HCT116 (cell line): ENCODE measurements at regions not wholly inside any gene's neighbourhood (a gene's known extent, or its start where the extent isn't known, plus 50 kb on each side); places are given as distances from the start of the nearest gene placed in this dataset.

ENCODE experiments used
- ATAC-seq: fragments of 200-7000 bp; cut with Tn5 transposase; 2 replicates; pipeline ENCODE4 v1.9.1; 2020; ENCODE audit warnings: mild to moderate bottlenecking, moderate library complexity
- BruUV-seq: library from RNA; stranded (reverse); fragments of 400-500 nt; replicated peaks from 2 replicates; lab custom pipeline; 2021; lab: Mats Ljungman, UMichigan
- CTCF ChIA-PET: fragments of 300-600 bp; sonication (Branson Sonifier 250); formaldehyde crosslinking; loops from one replicate; lab custom pipeline; 2021; ENCODE audit warnings: antibody characterized with exemption; lab: Charles Lee
- POLR2A ChIA-PET: fragments of 300-600, 350-600 bp; sonication (Branson Sonifier 250); formaldehyde crosslinking; loops from one replicate; lab custom pipeline; 2021; ENCODE audit warnings: antibody characterized with exemption; lab: Charles Lee
- RAD21 ChIA-PET, 2 experiments: fragments of 300-600 bp; sonication (Branson Sonifier 250); formaldehyde crosslinking; loops; one replicate each; lab custom pipeline; 2023; ENCODE audit warnings: low total read pairs in 2 of 2; ENCODE audit not compliant: uncharacterized antibody in 2 of 2, unreplicated experiment in 2 of 2, low non-redundant PET in 1 of 2; lab: Charles Lee
- DNase-seq: peaks from one replicate; pipeline ENCODE4 v3.0.0-alpha.2; 2010; ENCODE audit warnings: low read depth, low spot score
- H2AFZ ChIP-seq: fragments of 200-600 bp; shearing (Covaris generic), sonication (generic); 2 replicates; pipeline ENCODE4 v1.6.1; 2017; ENCODE audit warnings: low read depth, mixed run types, mixed read lengths, antibody characterized with exemption, low read length; ENCODE audit not compliant: poor library complexity, severe bottlenecking
- H3K27ac ChIP-seq: 2 replicates; pipeline ENCODE4 v1.5.1; 2012; ENCODE audit warnings: low read depth, low read length
- H3K27me3 ChIP-seq: fragments of 200-600 bp; sonication (generic); 2 replicates; pipeline ENCODE4 v1.6.1; 2016; ENCODE audit warnings: mixed run types, low read length, mixed read lengths; ENCODE audit not compliant: insufficient read depth
- H3K36me3 ChIP-seq, 2 experiments: fragments of 200-500 bp in 1 of 2; fragments of 200-600 bp in 1 of 2; sonication (Bioruptor generic) in 1 of 2; sonication (generic) in 1 of 2; 2 replicates each; pipeline versions ENCODE4 v1.5.1 to v1.6.1; 2014 to 2016; ENCODE audit warnings: low read length in 2 of 2, inconsistent platforms in 1 of 2, mixed read lengths in 1 of 2, mixed run types in 1 of 2; ENCODE audit not compliant: insufficient read depth in 2 of 2, control insufficient read depth in 1 of 2
- H3K4me1 ChIP-seq, 2 experiments: fragments of 200-600 bp in 1 of 2; sonication (generic) in 1 of 2; 2 replicates each; pipeline versions ENCODE4 v1.5.1 to v1.6.1; 2012 to 2017; ENCODE audit warnings: low read length in 2 of 2, inconsistent platforms in 1 of 2, mild to moderate bottlenecking in 1 of 2, mixed read lengths in 1 of 2, mixed run types in 1 of 2, moderate library complexity in 1 of 2; ENCODE audit not compliant: insufficient read depth in 2 of 2, control insufficient read depth in 1 of 2
- H3K4me2 ChIP-seq: fragments of 200-600 bp; sonication (generic); 2 replicates; pipeline ENCODE4 v1.6.1; 2017; ENCODE audit warnings: mixed run types, low read length, mixed read lengths
- H3K4me3 ChIP-seq, 2 experiments: fragments of 200-600 bp in 1 of 2; sonication (generic) in 1 of 2; replicated peaks in 1 of 2; 2 replicates each; pipeline ENCODE4 v1.5.1; 2011 to 2016; ENCODE audit warnings: low read length in 2 of 2, control low read depth in 1 of 2, low read depth in 1 of 2, mild to moderate bottlenecking in 1 of 2, mixed read lengths in 1 of 2, mixed run types in 1 of 2
- H3K79me2 ChIP-seq: fragments of 200-600 bp; sonication (generic); 2 replicates; pipeline ENCODE4 v1.6.1; 2017; ENCODE audit warnings: mild to moderate bottlenecking, mixed run types, low read length, moderate library complexity, mixed read lengths; ENCODE audit not compliant: insufficient read depth
- H3K9ac ChIP-seq: fragments of 200-600 bp; sonication (generic); 2 replicates; pipeline ENCODE4 v1.6.1; 2016; ENCODE audit warnings: low read length, mixed read lengths
- H3K9me2 ChIP-seq: fragments of 200-600 bp; sonication (generic), shearing (Covaris generic); 2 replicates; pipeline ENCODE4 v1.6.1; 2017; ENCODE audit warnings: mixed run types, mild to moderate bottlenecking, moderate library complexity; ENCODE audit not compliant: insufficient read depth
- H3K9me3 ChIP-seq, 2 experiments: fragments of 200-500 bp in 1 of 2; fragments of 200-600 bp in 1 of 2; sonication (Bioruptor generic) in 1 of 2; sonication (generic) in 1 of 2; 2 replicates each; pipeline ENCODE4 v1.6.1; 2014 to 2017; ENCODE audit warnings: low read length in 2 of 2, mixed read lengths in 2 of 2, inconsistent platforms in 1 of 2, low read depth in 1 of 2, mild to moderate bottlenecking in 1 of 2, mixed run types in 1 of 2, moderate library complexity in 1 of 2; ENCODE audit not compliant: control insufficient read depth in 1 of 2, insufficient read depth in 1 of 2
- H4K20me1 ChIP-seq: fragments of 200-600 bp; sonication (generic), shearing (Covaris generic); 2 replicates; pipeline ENCODE4 v1.6.1; 2017; ENCODE audit warnings: mixed run types, mild to moderate bottlenecking, moderate library complexity; ENCODE audit not compliant: insufficient read depth
- CBX3 ChIP-seq: IDR thresholded peaks from 2 replicates; pipeline ENCODE4 v1.6.1; 2012; ENCODE audit warnings: low read depth
- CEBPB ChIP-seq: IDR thresholded peaks from 2 replicates; pipeline ENCODE4 v1.6.1; 2012; ENCODE audit warnings: low read depth
- ELF1 ChIP-seq: IDR thresholded peaks from 2 replicates; pipeline ENCODE4 v1.6.1; 2012; ENCODE audit warnings: low read depth, borderline replicate concordance
- EZH2 ChIP-seq: fragments of 200-600 bp; sonication (generic); IDR thresholded peaks from 2 replicates; pipeline ENCODE4 v1.6.1; 2017; ENCODE audit warnings: antibody characterized with exemption, mixed run types
- EZH2phosphoT487 ChIP-seq: fragments of 200-600 bp; IDR thresholded peaks from 2 replicates; pipeline ENCODE4 v1.6.1; 2018; ENCODE audit warnings: antibody characterized with exemption, borderline replicate concordance
- JUND ChIP-seq: IDR thresholded peaks from 2 replicates; pipeline ENCODE4 v1.6.1; 2012
- POLR2A ChIP-seq: IDR thresholded peaks from 2 replicates; pipeline ENCODE4 v1.7.0; 2011; ENCODE audit warnings: borderline replicate concordance; ENCODE audit not compliant: insufficient read depth, insufficient read length; ENCODE audit errors: extremely low read depth
- RAD21 ChIP-seq: IDR thresholded peaks from 2 replicates; pipeline ENCODE4 v1.6.1; 2012; ENCODE audit warnings: low read depth, mild to moderate bottlenecking
- SIN3A ChIP-seq: IDR thresholded peaks from 2 replicates; pipeline ENCODE4 v1.6.1; 2012; ENCODE audit warnings: low read depth
- SRF ChIP-seq: IDR thresholded peaks from 2 replicates; pipeline ENCODE4 v1.6.1; 2012; ENCODE audit warnings: low read depth
- TCF7L2 ChIP-seq: IDR thresholded peaks from 2 replicates; pipeline ENCODE4 v1.7.0; 2011; ENCODE audit warnings: borderline replicate concordance, inconsistent platforms; ENCODE audit not compliant: insufficient read depth, insufficient read length; ENCODE audit errors: extremely low read depth
- YY1 ChIP-seq: IDR thresholded peaks from 2 replicates; pipeline ENCODE4 v1.6.1; 2011; ENCODE audit warnings: low read length, low read depth, moderate library complexity, mild to moderate bottlenecking; ENCODE audit not compliant: insufficient replicate concordance; ENCODE audit errors: extremely low read depth
- ZFX ChIP-seq: fragments of 450-650 bp; IDR thresholded peaks from 2 replicates; pipeline ENCODE4 v1.6.1; 2017
- intact Hi-C: fragments of 100-400 bp; cut with micrococcal nuclease; formaldehyde crosslinking; loops from 2 replicates; pipeline ENCODE4 v1.10.0; 2022
- TF ChIP-seq, protein P1 (sequence below): IDR thresholded peaks from 2 replicates; pipeline ENCODE4 v1.6.1; 2012
- TF ChIP-seq, protein P2 (sequence below): IDR thresholded peaks from 2 replicates; pipeline ENCODE4 v1.6.1; 2011; ENCODE audit warnings: mild to moderate bottlenecking, low read length, moderate library complexity; ENCODE audit not compliant: insufficient replicate concordance; ENCODE audit errors: extremely low read depth
- TF ChIP-seq, protein P3 (sequence below), 3 experiments: fragments of 200-600 bp in 1 of 3; sonication (generic) in 1 of 3; IDR thresholded peaks in 2 of 3; conservative IDR thresholded peaks in 1 of 3; 2 replicates each; pipeline ENCODE4 v1.5.1; 2012 to 2017; ENCODE audit warnings: low read depth in 2 of 3, low read length in 2 of 3, antibody characterized with exemption in 1 of 3, borderline replicate concordance in 1 of 3, control low read depth in 1 of 3, mild to moderate bottlenecking in 1 of 3, mixed read lengths in 1 of 3, mixed run types in 1 of 3, moderate library complexity in 1 of 3; ENCODE audit not compliant: insufficient read depth in 1 of 3
- TF ChIP-seq, protein P4 (sequence below): IDR thresholded peaks from 2 replicates; pipeline ENCODE4 v1.6.1; 2012; ENCODE audit warnings: low read depth

DNA sequence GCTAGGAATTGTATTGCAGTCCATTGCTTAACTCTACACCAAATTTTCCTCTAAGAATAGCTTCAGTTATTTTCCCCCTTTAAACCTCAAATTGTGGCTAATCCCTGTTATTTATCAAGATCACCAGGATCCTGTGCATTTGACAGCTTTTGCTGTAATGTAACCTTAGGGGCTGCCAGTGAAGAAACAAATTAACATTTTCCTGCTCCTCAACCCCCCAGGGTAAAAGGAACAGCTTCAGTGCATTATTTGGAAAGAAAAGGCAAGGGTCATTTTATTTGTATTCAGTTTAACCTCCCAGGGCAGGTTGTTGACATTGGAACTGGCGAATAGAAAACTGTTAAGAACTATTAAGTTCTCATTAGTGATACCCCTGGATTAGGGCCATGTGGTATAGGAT lies 57.0 kb downstream of the PCDH20 start:
- CTCF ChIA-PET, result no interaction called here
- Histone ChIP-seq H3K4me3 (no peak overlapping the region), H3K9me2 (no peaks in the 10 kb centered on the region), H3K36me3 (no peaks in the 10 kb centered on the region), H3K4me2 (no peak overlapping the region), H4K20me1 (no peaks in the 10 kb centered on the region), H3K9ac (no peak overlapping the region), H3K4me1 (no peaks in the 10 kb centered on the region), H3K79me2 (no peaks in the 10 kb centered on the region), H3K27ac (no peak overlapping the region), H3K27me3 (no peaks in the 10 kb centered on the region), H2AFZ (no peak overlapping the region), H3K9me3 (no peaks in the 10 kb centered on the region)
- no TSS peak for BruUV-seq
- RAD21 ChIA-PET, result no interaction called here
- TF ChIP-seq POLR2A (no peak), EZH2phosphoT487 (no peak), EZH2 (no peak), YY1 (no peak), SRF (no peak), JUND (no peak), CBX3 (no peak), SIN3A (no peak), ELF1 (no peak), CEBPB (no peak), TCF7L2 (no peak), RAD21 (no peak), ZFX (no peak)
- TF ChIP-seq, protein P1, sequence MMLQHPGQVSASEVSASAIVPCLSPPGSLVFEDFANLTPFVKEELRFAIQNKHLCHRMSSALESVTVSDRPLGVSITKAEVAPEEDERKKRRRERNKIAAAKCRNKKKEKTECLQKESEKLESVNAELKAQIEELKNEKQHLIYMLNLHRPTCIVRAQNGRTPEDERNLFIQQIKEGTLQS, result no peak
- TF ChIP-seq, protein P2, sequence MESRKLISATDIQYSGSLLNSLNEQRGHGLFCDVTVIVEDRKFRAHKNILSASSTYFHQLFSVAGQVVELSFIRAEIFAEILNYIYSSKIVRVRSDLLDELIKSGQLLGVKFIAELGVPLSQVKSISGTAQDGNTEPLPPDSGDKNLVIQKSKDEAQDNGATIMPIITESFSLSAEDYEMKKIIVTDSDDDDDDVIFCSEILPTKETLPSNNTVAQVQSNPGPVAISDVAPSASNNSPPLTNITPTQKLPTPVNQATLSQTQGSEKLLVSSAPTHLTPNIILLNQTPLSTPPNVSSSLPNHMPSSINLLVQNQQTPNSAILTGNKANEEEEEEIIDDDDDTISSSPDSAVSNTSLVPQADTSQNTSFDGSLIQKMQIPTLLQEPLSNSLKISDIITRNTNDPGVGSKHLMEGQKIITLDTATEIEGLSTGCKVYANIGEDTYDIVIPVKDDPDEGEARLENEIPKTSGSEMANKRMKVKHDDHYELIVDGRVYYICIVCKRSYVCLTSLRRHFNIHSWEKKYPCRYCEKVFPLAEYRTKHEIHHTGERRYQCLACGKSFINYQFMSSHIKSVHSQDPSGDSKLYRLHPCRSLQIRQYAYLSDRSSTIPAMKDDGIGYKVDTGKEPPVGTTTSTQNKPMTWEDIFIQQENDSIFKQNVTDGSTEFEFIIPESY, result no peak
- TF ChIP-seq, protein P3, sequence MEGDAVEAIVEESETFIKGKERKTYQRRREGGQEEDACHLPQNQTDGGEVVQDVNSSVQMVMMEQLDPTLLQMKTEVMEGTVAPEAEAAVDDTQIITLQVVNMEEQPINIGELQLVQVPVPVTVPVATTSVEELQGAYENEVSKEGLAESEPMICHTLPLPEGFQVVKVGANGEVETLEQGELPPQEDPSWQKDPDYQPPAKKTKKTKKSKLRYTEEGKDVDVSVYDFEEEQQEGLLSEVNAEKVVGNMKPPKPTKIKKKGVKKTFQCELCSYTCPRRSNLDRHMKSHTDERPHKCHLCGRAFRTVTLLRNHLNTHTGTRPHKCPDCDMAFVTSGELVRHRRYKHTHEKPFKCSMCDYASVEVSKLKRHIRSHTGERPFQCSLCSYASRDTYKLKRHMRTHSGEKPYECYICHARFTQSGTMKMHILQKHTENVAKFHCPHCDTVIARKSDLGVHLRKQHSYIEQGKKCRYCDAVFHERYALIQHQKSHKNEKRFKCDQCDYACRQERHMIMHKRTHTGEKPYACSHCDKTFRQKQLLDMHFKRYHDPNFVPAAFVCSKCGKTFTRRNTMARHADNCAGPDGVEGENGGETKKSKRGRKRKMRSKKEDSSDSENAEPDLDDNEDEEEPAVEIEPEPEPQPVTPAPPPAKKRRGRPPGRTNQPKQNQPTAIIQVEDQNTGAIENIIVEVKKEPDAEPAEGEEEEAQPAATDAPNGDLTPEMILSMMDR (IDR thresholded peaks at IDR 0.05 in 2 of 3, conservative IDR thresholded peaks at IDR 0.05 in 1 of 3; ENCODE audit: borderline replicate concordance in 1 of 3, insufficient read depth in 1 of 3, low read depth in 2 of 3, low read length in 2 of 3), result no peak
- TF ChIP-seq, protein P4, sequence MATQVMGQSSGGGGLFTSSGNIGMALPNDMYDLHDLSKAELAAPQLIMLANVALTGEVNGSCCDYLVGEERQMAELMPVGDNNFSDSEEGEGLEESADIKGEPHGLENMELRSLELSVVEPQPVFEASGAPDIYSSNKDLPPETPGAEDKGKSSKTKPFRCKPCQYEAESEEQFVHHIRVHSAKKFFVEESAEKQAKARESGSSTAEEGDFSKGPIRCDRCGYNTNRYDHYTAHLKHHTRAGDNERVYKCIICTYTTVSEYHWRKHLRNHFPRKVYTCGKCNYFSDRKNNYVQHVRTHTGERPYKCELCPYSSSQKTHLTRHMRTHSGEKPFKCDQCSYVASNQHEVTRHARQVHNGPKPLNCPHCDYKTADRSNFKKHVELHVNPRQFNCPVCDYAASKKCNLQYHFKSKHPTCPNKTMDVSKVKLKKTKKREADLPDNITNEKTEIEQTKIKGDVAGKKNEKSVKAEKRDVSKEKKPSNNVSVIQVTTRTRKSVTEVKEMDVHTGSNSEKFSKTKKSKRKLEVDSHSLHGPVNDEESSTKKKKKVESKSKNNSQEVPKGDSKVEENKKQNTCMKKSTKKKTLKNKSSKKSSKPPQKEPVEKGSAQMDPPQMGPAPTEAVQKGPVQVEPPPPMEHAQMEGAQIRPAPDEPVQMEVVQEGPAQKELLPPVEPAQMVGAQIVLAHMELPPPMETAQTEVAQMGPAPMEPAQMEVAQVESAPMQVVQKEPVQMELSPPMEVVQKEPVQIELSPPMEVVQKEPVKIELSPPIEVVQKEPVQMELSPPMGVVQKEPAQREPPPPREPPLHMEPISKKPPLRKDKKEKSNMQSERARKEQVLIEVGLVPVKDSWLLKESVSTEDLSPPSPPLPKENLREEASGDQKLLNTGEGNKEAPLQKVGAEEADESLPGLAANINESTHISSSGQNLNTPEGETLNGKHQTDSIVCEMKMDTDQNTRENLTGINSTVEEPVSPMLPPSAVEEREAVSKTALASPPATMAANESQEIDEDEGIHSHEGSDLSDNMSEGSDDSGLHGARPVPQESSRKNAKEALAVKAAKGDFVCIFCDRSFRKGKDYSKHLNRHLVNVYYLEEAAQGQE, result no peak
- POLR2A ChIA-PET, result no interaction called here
- intact Hi-C loops, result no loop called here
- DNase-seq (no peak), ATAC-seq (no peak)
